Posterior vena cava (tissue), 2 donors: ENCODE measurements at regions not wholly inside any gene's neighbourhood (a gene's known extent, or its start where the extent isn't known, plus 50 kb on each side); places are given as distances from the start of the nearest gene placed in this dataset.
"Not testable (repeated sequence)": the region's sequence is repeated elsewhere in the genome, so short reads cannot be mapped to it uniquely, and the experiment has no call there.

Experiments used
- DNase-seq: peaks from one replicate; pipeline ENCODE4 v3.0.0-alpha.2; 2020; ENCODE audit warnings: low spot score
- intact Hi-C, 2 donors: fragments of 100-400 bp; cut with DNase I; formaldehyde crosslinking; loops; one replicate each; pipeline versions ENCODE4 v1.14.1 to v1.14.2; 2022 to 2023
- donor health status: DM: yes; HTN: yes; CAD: no.
- donor health status: DM: yes; HTN: yes; CAD: no.

DNA sequence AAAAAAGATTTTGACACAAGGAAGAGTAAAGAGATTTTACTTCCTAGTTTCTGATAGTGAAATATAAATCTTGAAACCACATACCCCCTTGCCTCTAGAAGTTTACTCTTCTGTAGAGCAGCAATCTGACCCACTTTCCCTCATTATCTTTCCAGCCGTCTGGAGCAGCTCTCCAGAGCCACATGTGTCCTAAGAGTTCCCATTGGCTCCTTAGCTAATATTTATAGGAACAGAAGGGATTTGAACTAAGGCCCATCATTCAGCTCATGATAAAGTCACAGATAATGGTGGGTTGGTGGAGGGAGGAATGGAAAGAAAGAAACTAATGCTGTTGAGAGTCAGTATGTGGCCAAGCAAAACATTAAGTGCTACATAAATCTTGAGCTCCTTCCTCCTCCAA lies 121.8 kb downstream of the INHBA start:
- intact Hi-C loops: no loop called here

DNA sequence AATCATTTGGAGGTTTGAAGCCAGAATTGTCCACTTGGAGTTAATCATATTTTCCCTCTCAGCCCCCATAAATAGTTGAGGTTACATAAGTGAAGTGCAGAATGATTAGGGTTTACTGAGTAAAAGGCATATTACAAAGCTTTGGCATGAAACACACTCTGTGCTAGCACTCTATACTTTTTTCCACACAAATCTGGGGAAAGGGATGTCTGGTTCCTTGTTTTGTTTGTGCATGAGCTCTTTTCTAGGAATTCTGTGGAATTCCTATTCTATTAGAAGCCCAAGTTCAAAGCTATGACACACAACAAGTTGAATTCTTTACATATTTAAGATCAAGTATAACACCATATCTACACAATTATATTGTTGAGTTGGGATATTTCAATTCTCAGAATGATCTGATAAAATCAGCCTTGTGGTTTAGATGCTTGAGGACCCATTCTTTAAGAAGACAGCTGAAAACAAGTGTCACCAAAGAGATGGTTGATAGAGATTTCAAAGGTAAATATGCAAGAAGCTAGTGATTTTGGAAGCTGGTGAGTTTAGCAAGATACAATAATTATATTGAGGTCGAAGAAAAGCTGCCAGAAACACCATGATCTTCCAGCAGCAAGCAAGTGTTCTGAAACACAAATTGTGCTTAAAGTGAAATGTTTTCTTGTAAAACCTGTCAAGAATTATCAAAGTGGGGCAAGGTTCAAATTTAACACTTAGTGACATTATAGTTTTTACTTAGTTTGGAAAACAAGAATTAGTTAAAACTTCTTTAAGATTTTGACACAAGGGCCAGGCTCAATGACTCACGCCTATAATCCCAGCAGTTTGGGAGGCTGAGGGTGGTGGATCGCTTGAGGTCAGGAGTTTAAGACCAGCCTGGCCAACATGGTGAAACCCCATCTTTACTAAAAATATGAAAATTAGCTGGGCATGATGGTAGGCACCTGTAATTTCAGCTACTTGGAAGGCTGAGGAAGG lies 122.6 kb downstream of the INHBA start:
- intact Hi-C loops: no loop called here
- DNase-seq: no peak

More for the DNA sequence above, 121.8 kb downstream of the INHBA start:
- DNase-seq: no peak

DNA sequence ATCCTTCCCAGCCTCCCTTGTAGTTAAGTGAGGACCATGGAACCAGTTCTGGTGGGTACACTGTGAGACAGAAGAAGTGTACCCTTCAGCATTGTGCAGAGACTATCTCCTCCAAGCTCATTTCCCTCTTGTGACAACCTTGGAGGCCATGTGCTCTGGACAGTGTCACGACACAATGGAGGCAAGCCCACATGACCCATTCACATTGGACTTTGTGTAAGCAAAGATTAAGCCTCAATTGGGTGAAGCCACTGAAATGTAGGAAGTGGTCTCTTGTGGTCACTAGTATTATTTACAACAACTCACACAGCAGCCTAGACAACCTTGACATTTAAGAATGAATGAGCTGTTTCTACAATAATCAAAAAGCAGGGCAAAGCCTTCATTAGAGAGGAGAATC lies 124.2 kb downstream of the INHBA start:
- no peak for DNase-seq
- intact Hi-C loops: no loop called here

DNA sequence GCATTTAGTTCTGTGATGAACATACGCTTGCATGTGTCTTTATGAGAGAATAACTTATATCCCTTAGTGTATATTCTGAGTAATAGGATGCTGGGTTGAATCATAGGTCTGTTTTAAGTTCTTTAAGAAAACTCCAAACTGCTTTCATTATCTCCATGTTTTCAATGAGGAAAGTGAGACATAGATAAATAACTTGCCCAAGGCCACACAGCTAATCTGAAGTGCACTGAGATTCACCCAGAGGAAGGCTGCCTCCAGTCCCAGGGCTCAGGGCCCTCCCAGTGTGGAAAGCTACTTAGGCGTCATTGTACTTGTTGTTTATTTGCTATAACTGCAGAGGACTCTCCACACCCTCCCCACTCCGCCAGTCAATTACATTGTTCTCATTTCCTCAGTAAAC lies 126.7 kb downstream of the INHBA start:
- intact Hi-C loops: no loop called here
- no peak for DNase-seq

DNA sequence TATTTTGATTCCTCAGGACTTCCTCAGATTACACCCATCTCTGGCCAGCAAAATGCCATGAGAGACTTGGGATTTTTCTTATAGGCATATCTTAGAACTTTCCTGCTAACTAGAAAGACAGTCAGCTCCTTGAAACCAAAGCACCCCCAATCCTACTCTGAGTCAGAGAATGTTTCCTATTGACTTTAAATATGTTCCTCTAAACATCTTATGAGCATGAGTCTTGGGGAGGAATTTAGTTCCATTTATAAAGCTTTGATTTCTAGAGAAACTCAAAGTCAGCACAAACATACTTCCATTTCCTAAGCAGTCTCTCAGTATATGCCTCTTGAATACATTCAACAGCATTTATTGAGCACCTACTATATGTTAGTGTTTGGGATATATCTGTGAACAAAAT lies 128.5 kb downstream of the INHBA start:
- intact Hi-C loops: loop anchor here in 1 of 2 donors (5.0 kb wide), 1 partner anchor 1393 kb away; no protein-coding TSS in a partner anchor

DNA sequence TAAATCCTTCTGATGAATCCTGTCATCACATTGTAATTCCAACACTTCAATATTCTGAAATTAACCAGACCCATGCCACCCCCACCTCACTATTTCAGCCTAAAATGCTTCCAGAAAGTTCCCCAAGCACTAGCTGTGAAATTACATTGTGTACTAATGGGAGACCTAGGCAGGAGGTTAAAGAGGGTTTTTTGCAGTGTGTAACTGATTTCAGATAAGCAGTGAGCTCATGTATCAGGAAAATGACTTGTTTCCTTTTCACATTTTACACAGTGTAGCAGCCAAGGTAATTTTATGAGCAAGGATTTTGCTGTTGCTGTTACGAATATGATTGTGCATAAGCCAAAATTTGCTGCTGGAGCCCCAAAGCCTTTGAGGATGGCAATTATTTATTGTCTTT lies 129.0 kb downstream of the INHBA start:
- intact Hi-C loops: loop anchor here in 1 of 2 donors (5.0 kb wide), 1 partner anchor 1393 kb away; no protein-coding TSS in a partner anchor
- DNase-seq: no peak

More for the DNA sequence above, 128.5 kb downstream of the INHBA start:
- DNase-seq: no peak

DNA sequence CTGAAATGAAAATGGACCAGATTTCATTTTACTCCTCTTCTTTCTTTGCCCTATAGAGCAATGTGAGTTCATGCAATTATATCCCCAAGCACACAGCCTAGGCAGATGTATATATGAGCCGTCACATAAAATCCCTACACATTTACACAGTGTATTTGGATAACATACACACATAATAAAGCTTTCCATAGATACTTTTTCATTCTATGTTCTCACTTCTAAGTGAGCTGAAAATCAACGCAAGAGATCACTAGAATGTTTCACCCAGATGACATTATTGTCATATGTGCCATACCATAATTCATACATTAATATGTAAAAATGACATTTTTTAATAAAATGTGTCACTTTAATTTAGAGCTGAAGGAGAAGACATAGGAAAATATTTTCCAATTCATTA lies 129.4 kb downstream of the INHBA start:
- intact Hi-C loops: loop anchor here in 1 of 2 donors (5.0 kb wide), 1 partner anchor 1394 kb away; no protein-coding TSS in a partner anchor
- DNase-seq: no peak

DNA sequence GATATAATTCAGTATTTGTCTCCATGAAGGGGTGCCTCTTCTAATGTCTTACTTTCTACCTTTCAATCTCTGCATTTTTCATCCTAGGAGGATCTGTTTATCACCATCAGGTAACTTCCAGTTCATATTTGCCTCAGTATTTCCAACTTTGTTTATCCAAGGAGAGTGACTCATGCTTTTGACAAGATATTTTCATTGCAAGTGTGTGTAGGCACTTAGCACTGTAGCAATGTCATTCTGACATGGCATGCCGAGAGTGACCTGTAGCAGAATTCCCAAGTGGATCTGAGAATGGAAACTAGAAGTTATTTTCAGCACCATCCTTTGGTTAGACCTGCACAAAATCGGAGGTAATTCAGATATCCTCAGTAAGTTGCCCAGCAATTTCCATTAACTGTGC lies 129.9 kb downstream of the INHBA start:
- intact Hi-C loops: loop anchor here in 1 of 2 donors (5.0 kb wide), 1 partner anchor 1394 kb away; no protein-coding TSS in a partner anchor
- no peak for DNase-seq

DNA sequence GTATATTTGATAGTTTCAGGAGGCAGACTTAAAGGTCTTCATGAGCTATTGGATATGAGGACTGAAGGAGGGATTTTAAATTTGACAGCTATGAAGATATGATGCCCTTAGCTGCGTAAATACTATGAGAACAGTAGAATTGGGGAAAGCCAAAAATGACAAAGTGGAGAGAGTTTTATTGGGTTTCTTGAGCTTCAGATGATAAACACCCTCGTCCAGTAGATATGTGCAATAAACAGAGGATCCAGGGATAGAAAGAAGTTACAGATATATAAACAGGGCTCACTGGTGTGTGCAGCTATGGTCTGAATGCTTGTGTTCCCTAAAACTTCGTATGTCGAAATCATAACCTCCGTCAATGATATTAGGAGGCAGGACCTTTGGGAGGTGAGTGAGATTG lies 131.3 kb downstream of the INHBA start:
- intact Hi-C loops: loop anchor here in 1 of 2 donors (5.0 kb wide), 1 partner anchor 1396 kb away; no protein-coding TSS in a partner anchor
- DNase-seq: no peak

DNA sequence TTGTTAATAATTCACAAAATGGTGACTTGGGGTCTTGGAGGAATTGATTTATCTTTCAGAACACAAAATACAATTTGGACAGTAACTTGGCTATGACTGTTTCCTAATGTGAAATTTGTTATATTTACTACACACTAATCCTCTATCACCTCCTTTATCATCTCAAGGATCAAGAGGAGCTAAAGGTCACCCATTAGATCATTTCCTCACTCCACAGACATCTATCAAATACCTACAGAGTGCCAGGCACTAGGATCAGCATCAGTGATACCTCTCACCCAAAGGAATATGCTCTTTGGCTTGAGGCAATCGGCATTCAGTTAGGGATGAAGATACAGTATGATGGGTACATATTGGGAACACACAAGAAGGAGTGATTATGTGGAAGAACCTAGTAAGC lies 132.1 kb downstream of the INHBA start:
- DNase-seq: no peak
- intact Hi-C loops: loop anchor here in 1 of 2 donors (5.0 kb wide), 1 partner anchor 1397 kb away; no protein-coding TSS in a partner anchor

DNA sequence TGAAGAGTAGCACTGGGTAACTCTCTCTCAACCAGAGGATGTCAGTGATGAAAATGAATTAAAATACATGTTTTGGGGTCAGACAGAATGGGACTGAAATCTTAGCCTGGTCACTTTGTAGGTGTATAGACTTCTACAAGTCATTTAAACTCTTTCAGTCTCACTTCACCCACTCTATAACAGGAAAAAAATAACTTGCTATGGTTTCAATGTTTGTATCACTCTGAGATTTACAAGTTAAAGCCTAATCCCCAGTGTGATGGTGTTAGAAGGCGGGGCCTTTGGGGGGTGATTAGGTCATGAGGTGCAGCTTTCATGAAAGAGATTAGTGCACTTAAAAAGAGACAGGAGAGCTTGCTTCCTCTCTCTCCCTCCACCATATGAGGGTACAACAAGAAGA lies 134.8 kb downstream of the INHBA start:
- intact Hi-C loops: no loop called here
- no peak for DNase-seq

DNA sequence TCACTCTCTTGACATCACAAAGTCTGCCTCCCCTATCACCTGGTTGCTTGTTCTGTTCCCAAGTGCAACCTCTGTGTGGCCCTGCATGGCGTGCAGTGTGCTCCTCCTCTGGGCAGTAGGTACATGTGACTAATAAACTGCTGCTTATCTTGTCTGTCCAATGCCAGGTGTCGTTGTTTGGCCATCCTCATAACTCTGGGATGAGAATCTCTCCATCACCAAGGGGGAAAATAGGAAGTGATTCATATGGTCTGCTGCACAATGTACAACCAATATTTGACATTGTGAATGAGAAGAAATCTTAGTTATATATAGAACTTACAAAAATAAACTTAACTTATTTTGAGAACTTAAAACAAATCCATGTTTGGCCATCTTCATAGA lies 135.2 kb downstream of the INHBA start:
- DNase-seq: no peak
- intact Hi-C loops: no loop called here

DNA sequence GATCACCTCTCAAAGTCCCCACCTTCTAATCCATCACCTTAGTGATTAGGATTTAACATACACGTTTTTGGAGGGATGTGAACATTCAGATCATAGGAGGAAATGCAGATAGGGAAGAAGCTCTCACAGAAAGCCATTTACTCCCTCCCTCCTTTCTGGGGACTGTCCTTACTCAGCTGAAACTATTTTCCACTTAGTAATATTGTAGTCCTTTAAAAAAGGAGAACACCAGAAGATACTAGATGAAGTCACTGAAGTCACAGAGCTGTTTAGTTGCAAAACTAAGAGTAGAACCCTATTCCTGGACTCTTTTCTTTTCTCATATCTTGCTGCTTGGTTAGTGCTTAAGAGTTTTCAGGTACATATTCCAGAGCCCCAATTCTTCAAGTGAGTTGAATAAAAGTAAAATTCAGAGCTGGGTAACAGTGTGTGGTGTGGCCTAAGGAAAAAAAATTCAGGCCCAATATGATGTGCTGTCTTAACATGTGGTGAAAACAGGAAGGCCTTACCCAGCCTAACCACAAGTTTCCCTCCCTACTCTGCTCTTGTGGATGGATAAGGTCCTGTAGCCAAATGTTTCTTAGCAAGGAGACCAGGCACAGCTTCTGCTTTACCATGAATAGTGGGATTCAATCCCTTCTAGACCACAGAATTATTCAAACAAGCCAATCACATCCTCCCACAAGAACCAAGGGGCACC lies 135.7 kb downstream of the INHBA start:
- intact Hi-C loops: no loop called here
- DNase-seq: no peak

DNA sequence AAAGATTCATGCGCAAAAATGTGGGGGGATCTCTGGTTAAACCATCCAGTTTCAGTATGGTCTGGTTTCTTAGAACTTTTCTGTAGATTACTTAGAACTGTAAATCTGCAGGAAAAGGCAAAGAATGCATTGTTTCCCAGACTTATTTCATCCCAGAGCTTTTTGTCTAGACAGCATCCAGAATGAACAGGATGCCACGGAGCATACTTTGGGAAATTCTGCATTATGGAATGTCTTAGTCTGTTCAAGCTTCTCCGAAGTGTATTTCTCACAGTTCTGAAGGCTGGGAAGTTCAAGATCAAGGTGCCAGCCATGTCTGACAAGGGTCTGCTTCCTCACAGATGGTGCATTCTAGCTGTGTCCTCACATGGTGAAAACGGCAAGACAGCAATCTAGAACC lies 136.3 kb downstream of the INHBA start:
- no peak for DNase-seq
- intact Hi-C loops: no loop called here

DNA sequence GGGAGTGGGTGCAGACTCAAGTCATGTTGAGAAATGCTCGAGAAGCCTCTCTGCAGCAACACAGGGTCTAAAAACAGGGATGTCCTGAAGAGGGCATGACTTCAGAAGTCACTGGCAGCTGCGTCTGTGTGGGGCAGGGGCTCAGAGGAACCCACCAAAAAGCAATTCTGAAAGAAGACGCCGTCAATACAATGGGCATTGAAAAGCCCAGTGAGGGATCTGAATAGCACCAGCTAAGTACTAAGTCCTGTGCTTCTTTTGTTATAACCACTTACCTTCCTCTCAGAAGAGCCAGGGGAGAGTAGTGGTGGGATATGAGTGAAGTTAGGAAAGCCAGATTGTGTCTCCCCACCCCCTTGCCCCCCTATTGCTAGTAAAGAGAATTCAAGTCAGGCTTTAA lies 137.2 kb downstream of the INHBA start:
- no peak for DNase-seq
- intact Hi-C loops: no loop called here

DNA sequence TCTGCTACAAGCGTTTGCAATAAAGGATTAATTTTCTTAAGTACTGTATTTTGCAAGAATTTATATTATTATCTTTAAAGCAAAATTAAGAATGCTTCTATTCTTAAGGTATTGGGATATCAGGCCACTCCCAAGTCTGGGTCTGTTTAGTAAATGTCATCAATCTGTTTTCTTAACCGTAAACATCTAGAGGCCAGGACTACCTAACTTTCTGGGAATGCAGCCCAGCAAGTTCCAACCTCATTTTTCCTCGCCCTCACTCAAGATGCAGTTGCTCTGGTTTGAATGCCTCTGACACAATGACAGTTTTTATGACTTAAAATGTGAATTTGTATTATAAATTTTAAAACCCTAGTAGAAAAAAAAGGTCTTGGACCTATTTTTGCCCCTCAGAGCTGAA lies 143.5 kb downstream of the INHBA start:
- intact Hi-C loops: no loop called here
- DNase-seq: no peak

DNA sequence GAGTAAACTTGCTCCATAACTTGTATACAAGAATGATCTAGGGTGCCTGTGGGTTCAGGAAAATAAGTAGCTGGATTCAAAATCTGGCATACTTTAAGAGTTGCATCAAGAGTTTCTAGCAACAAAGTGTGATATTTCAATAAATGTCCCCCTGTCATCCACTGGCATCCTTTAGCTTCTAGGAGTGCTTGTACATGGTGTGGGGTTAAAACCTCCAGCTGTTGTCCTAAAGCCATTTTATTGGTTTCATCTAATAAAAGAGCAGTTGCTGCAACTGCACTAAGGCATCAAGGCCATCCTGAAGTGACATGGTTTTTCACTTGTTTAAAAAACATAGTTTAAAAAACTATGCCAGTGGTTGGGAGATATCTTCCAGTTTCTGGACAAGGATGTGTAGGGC lies 148.4 kb downstream of the INHBA start:
- DNase-seq: no peak
- intact Hi-C loops: no loop called here

DNA sequence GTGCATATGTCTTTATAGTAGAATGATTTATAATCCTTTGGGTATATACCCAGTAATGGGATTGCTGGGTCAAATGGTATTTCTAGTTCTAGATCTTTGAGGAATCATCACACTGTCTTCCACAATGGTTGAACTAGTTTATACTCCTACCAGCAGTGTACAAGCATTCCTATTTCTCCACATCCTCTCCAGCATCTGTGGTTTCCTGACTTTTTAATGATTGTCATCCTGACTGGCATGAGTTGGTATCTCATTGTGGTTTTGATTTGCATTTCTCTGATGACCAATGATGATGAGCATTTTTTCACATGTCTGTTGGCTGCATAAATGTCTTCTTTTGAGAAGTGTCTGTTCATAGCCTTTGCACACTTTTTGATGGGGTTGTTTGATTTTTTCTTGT lies 152.8 kb downstream of the INHBA start:
- DNase-seq, intact Hi-C loops: not testable (repeated sequence)

DNA sequence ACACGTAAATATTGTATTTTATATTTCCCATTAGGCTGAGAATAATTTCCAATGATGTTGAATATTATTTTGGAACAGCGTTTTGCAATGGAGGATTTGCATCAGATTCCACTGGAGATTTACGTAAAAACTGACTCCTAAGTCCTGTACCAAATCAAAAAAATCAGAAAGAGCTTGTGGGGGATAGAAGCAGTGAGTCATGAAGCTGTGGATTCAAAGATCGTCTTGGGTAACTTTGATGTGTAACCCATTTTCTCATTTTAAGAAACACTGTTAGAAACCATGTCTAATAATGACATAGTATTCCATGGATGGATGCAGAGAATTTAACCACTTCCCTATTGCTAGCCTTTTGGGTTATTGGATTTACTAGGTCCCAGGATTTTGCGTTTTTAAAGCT lies 158.6 kb downstream of the INHBA start:
- DNase-seq: no peak
- intact Hi-C loops: no loop called here

DNA sequence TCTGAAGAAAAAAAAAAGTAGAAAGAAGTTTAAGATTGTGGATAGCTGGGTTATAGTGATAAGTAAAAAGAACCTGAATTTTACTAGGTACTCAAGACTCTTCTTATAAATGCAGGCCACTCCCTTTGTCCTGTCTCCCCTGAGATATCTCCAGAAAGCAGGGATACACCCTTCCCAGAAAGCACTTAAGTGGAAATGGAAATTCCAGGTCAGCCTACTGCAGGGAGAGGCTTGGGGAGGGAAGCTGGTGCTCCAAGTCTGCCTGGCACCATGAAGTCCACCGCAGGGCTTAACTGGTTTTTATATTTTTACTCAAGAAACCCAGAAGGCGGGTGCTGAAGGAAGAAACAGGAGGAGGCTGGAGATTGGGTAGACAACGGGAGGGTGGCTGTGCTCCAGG lies 162.3 kb downstream of the INHBA start:
- no peak for DNase-seq
- intact Hi-C loops: no loop called here
